Stimulated activated CD4-positive, alpha-beta T cell treated with anti-CD3 and anti-CD28 coated beads, Interleukin-12 subunit alpha, Interleukin-12 subunit beta, amount 100 ng/mL, for 4 hours (primary cell): ENCODE measurements at regions not wholly inside any gene's neighbourhood (a gene's known extent, or its start where the extent isn't known, plus 50 kb on each side); places are given as distances from the start of the nearest gene placed in this dataset.

Source experiments
- DNase-seq: peaks from one replicate; pipeline ENCODE4 v3.0.0-alpha.2; 2020

DNA sequence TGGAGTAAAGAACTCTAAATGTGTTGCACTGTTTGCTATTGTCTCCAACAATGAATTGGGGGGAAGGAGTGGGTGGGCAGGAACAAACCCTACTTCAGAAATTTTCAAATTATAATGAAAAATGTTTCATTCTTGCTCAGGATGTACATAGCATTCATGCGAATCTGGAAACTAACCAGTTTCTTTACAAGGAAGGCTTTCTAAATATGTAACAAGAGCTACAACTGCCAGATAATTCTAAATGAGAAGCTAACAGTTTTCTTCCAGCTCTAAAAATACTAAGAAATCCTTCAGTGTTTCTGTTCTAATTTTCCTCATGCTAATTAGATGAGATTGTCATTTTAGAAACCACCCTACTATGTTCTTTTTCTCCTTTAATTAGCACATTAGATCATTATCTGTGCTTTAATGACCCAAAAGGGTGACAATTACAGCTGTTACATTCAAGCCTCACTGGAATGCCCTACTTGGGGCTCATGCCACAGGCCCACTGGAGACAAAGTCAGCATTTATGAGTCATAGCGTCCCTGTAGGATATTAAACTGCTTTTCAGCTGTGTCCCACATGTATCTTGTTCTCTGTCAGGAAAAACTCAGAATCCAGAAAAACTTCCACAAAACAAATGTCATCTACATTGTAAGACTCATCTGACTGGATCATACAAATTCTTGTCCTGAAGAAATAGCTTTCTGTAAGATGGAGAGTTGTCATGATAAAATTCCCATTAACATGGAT, 804.6 kb upstream of the CXADR start:
- DNase-seq, result no peak

DNA sequence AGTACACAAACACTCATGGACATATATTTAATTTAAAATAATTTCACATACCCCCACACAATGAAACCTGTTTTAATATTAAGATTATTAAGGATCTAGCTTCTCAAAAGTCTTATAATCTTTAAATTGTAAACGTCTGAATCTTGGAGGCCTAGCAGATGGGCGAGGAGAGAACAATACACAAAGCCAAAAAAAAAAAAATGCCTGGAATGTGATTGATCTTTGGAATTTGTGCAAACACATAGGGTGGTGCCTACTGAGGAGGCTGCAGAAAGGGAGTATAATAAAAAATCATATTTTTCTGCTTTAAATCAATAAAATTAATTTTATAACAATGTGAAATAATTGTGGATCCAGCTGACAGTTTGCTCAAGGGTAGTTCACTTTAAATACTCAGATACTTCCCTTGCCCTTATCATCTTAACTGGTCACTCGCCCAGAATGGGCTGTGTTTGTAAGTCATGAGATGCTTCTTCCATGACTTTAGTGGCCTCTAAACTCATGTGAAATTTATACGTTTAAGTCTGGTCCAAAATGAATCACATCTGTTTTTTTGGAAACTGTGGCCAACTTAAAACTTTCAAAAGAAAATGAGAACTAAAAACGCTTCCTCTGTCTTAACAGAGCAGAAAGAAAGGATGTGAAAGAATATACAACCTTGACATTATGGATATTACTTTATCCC, 802.8 kb upstream of the CXADR start:
- no peak for DNase-seq

GRCh38 chr21:16711757-16712156, 801.1 kb upstream of the CXADR start:
- no peak for DNase-seq

DNA sequence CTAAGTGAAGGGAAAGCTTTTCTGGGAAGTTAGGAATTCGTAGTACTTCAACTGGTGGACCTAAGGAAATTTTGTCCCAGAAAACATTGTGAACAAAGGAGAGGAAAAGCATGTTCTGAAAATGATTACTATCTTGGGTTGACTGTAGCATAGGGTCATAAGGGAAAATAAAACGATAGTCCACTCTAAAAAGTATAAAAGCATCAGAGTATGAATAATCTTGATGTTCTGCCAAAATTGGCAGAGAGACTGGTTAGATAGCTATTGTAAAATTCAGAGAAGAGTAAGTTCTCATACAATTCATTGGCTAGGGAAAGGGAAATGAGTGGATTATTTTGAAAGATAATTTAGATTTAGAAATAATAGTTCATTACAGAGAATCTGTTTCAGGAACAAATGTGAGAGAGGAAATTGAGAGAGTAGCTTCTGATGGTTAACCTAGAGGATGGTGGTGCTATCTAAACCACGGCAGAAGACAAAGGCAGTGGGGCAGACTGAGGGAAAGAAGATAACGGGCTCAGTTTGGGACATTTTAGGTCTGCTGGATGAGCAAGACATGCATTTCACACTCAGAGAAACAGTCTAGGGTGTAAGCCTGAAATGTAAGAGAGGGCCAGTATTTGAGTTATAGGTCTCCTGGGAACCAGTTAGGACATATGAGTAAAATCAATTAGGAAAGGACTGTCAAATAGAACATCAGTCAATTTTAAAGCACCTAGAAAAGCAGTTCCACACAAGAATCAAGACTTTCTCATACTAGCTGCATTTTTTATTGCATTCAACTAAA, 799.3 kb upstream of the CXADR start:
- DNase-seq, result no peak

DNA sequence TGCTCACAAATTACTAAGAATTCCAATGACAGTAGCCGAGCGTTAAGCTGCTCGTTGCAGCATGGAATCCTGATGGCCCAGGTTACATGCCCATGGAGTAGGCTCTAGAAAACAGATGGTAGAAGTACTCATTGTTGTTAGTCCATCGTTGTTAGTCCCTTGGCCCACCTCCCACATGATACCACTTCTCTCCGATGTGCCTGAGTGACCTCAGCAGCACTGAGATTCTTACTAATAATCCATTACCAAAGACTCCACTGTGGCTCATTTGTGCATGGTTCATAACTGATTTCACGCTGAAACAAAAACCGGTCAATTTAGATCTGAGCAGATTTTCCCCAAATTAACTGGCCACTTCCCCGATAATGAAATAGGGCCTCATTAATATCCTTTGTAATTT, 772.3 kb upstream of the CXADR start:
- DNase-seq, result no peak

GRCh38 chr21:16741141-16741665, 771.6 kb upstream of the CXADR start:
- no peak for DNase-seq

GRCh38 chr21:16742131-16742641, 770.7 kb upstream of the CXADR start:
- no peak for DNase-seq

DNA sequence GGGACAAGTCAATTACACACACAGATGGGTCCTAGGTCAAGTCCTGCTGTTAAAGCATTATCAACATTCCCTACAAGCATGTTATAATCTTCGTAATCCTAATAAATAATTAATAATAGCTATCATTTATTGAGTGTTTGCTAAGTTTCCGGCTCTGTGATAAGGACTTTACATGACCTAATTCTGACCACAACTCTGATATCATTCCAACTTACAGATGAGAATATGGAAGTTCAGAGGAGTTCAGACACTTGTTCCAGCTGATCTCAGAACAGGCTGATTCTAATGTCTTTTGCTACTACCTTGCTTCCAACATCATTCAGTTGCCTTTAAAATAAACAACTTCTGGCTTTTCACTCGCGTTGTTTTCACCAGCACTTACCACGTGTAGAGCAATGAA, 770.1 kb upstream of the CXADR start:
- DNase-seq, result no peak

GRCh38 chr21:16743317-16743716, 769.5 kb upstream of the CXADR start:
- no peak for DNase-seq

DNA sequence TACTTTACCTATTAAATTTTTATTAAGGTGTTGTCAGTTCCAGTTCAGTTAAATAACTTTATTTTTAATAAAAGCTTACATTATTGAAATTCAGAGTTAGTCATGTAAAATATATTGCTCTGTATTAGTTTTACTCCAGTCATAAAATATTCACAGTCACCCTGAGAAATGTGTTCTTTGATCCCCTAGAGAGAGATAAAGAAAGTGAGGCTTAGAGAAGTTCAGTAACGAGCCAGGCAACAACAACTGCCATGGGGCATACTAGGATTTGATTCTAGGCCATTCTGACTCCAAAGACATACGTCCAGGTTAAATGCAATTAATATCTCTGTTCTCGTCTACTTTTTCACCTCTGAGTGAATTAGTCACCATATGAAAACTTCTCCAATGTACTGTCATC, 761.9 kb upstream of the CXADR start:
- no peak for DNase-seq

DNA sequence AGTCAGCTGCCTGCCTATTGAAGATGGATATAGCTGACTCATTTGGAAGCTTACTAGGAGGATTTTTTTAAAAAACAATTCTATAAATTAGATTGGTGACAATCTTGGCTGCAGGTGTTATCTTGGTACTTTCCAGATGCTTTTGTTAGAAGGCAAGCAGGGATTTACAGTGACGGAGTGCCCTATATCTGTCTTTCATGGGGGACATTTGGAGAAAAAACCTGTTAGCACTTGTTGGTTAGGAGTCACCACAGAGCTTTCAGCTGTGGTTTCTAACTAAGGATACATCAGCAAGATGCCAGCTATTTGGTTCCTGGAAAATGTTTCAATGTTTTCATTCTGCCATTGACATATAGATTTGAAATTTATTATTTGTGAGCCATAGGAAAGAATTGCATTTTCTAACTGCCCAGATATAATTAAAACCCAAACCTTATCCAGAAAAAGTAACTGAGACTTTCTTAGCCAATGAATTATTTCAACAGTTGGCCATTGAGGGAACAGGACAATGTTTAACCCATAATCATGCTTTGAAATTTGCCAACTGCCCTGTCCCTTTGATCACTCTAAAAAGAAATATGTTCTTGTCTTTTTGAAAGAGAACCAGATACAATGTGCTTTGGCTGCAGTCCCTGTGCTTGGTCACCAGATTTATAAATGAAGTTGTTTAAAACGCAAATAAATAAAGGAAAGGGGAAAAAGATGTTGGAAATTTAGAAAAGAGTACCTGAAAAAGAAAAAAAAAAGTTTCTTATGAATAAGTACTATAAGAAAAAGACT, 761.0 kb upstream of the CXADR start:
- DNase-seq, result no peak

DNA sequence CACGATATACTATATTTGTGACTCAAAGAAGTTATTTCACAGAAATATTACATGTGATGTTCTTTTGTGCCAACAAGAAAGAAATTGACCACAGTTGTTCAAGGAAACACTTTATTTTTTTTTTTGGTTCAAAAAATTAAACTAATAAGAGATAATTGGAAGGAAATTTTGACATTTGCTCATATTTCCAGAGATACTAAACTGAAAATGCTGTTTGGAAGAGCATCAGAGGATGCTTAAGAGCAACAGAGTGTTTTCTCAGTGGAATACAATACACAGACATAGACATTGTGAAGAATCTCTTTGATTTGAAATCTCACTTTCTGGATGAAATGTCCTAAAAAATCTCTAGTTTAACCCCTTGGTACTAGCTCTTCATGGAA, 760.4 kb upstream of the CXADR start:
- no peak for DNase-seq

- no peak for DNase-seq
Observed at GRCh38 chr21:16755061-16755460, 757.8 kb upstream of the CXADR start.

GRCh38 chr21:16767201-16767600, 745.6 kb upstream of the CXADR start:
- DNase-seq, result no peak

DNA sequence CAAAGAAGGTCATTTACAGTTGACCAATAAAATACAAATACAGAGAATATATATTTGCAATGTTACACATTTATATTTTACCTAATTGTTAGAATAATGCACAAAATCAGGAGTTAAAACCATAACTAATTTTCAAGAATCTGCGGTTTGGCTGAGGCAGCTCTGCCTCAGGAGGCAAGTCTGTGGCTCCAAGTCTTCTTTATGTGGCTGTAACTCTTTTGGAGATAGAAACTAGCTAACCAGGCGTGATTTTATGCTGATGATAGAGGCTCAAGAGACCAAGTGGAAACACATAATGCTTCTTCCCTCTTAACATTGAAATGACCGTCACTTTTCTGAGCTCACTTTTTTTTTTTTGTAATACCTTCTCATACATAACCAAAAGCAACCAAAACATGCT, 744.7 kb upstream of the CXADR start:
- no peak for DNase-seq

DNA sequence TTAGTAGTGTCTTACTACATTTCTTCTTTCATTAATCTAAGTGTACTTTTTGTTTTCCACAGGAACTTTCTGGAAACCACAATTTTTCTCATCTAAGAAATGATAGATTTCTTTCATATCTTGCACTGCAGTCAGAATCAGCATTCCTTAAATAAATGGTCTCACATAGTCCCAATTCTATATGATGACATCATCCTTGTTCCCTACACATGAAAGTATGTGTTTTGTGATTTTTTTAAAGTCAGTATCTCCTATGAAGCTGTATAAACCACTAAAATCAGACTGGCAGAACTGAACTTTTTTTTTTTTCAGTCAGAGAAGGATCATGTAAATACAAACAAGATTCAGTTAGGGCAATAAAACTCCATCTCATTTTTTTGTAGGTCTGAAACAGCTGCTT, 742.6 kb upstream of the CXADR start:
- DNase-seq, result no peak

DNA sequence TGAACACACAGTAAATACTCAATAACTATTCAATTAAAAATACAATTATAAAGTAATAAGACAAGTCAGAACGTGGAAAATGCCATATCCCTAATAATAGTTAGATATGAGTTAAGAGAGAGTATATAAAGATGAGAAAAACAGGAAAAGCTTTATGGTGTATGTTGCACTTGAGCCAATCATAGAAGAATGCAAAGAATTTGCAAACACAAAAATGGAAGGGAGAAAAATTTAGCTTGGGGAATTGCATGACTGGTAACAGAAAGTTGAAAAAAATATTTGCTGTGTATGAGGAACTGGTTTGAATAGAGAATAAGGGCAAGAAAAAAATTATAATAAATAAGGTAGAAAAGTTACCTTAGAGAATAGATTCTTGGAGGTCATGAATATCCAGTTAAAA, 739.6 kb upstream of the CXADR start:
- no peak for DNase-seq

GRCh38 chr21:16775076-16775475, 737.8 kb upstream of the CXADR start:
- DNase-seq, result no peak

DNA sequence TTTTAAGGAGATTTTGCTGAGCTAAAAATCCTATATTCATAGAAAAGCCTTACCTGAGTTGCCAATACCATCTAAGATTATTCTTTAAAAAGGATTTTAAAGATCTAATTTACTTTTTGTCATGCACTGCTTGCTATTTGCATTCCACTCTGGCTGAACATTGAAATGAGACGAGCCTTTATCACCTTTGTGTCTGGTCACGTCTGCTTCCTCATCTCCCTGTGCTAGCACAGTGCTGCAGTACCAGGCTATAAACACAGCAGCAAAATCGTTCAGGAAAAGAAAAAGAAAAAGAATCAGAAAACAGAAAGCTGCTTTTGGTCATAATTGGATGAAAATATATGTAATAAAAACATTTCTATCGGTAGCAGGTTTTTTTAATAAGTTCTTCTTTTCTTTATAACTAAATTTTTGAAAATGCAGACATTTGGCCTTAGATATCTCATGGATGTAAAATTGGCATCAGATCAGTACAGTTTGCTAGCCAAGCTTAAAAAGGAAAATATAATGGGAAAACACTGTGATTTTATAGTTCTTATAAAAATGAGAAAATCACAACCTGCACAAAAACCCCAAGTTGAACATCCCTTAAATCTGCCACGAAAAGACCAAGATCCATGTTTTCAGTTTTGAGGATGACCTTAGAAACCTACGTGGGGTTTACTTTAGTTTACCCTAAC, 735.7 kb upstream of the CXADR start:
- no peak for DNase-seq

- no peak for DNase-seq
Observed at GRCh38 chr21:16788584-16788983, 724.3 kb upstream of the CXADR start.

DNA sequence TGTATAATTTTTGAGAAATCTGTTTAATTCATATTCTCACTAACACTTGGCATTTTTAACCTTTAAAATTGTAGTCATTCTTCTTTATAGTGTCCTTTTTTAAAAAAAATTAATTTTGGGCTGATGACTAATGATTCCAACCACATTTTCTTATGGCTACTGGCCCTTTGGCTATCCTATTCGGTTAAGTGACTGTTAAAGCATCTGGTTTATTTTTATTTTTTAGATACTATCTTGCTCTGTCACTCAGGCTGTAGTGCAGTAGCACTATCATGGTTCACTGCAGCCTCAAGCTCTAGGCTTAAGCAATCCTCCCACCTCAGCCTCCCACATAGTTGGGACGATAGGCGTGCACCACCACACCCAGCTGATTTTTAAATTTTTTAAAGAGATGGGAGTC, 723.2 kb upstream of the CXADR start:
- DNase-seq, result no peak

DNA sequence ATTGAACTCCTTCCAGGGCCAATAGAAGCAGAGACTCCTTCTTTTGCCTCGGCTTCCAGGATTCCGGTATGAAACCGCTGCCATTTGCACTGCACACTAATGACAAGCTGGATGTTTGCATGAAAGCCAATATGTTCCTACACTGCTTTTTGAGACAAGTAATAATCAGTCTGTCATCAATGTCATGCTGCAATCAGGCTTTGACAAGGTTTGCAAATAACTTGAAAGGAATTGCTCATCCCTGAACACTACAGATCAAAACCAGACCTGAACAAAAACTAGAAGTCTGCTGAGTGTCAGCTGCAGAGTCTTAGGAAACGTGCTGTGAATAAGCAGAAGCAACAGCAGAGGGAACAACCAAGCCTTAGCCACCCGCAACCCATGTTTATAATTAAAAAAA, 720.7 kb upstream of the CXADR start:
- DNase-seq, result no peak
